SK-N-SH (cell line): ENCODE measurements at regions not wholly inside any gene's neighbourhood (a gene's known extent, or its start where the extent isn't known, plus 50 kb on each side); places are given as distances from the start of the nearest gene placed in this dataset.

Experiments
- CTCF ChIA-PET: fragments of 300-600, 350-600 bp; formaldehyde crosslinking; extraction: SDS; loops from one replicate; lab custom pipeline; 2021; lab: Yijun Ruan, JAX
- POLR2A ChIA-PET: fragments of 350-600 bp; sonication (Branson Sonifier 250); formaldehyde crosslinking; extraction: SDS; loops from one replicate; lab custom pipeline; 2020; ENCODE audit warnings: antibody characterized with exemption, inconsistent platforms; lab: Yijun Ruan, JAX
- DNase-seq: peaks from one replicate; pipeline ENCODE4 v3.0.0; 2012
- H2AFZ ChIP-seq: fragments of 200-600 bp; sonication (generic); 2 replicates; pipeline ENCODE4 v1.8.1; 2016; ENCODE audit warnings: antibody characterized with exemption, mild to moderate bottlenecking, low read depth
- H3F3A ChIP-seq: fragments of 200-600 bp; sonication (generic); replicated peaks from 2 replicates; pipeline ENCODE3; 2016; ENCODE audit warnings: antibody characterized with exemption, mild to moderate bottlenecking; ENCODE audit not compliant: insufficient read depth
- H3K27ac ChIP-seq, 2 experiments: fragments of 200-500 bp in 1 of 2; fragments of 200-600 bp in 1 of 2; sonication (Bioruptor generic) in 1 of 2; sonication (generic), shearing (Covaris generic) in 1 of 2; 2 replicates each; pipeline versions ENCODE4 v1.5.1 to v1.6.1; 2014 to 2016; ENCODE audit warnings: low read depth in 2 of 2, inconsistent platforms in 1 of 2, low read length in 1 of 2, mild to moderate bottlenecking in 1 of 2, mixed read lengths in 1 of 2
- H3K27me3 ChIP-seq: fragments of 200-600 bp; sonication (generic), shearing (Covaris generic); 2 replicates; pipeline ENCODE4 v1.6.1; 2016; ENCODE audit warnings: mixed run types; ENCODE audit not compliant: insufficient read depth
- H3K36me3 ChIP-seq, 2 experiments: fragments of 200-500 bp in 1 of 2; fragments of 200-600 bp in 1 of 2; sonication (Bioruptor generic) in 1 of 2; sonication (generic) in 1 of 2; replicated peaks in 1 of 2; 2 replicates each; pipeline versions ENCODE3 to v1.5.1; 2014 to 2016; ENCODE audit warnings: low read length in 1 of 2, mild to moderate bottlenecking in 1 of 2; ENCODE audit not compliant: insufficient read depth in 2 of 2, control insufficient read depth in 1 of 2
- H3K4me1 ChIP-seq, 2 experiments: fragments of 200-500 bp in 1 of 2; fragments of 200-600 bp in 1 of 2; sonication (Bioruptor generic) in 1 of 2; sonication (generic), shearing (Covaris generic) in 1 of 2; 2 replicates each; pipeline versions ENCODE4 v1.5.1 to v1.6.1; 2014 to 2016; ENCODE audit warnings: low read depth in 1 of 2, low read length in 1 of 2, mixed run types in 1 of 2; ENCODE audit not compliant: insufficient read depth in 2 of 2, control insufficient read depth in 1 of 2
- H3K4me2 ChIP-seq: fragments of 200-600 bp; sonication (generic), shearing (Covaris generic); 2 replicates; pipeline ENCODE4 v1.6.1; 2017; ENCODE audit warnings: mixed run types
- H3K4me3 ChIP-seq, 2 experiments: fragments of 200-500 bp in 1 of 2; fragments of 200-600 bp in 1 of 2; sonication (Bioruptor generic) in 1 of 2; sonication (generic), shearing (Covaris generic) in 1 of 2; 2 replicates each; pipeline versions ENCODE4 v1.5.1 to v1.8.1; 2014 to 2016; ENCODE audit warnings: low read depth in 2 of 2, inconsistent platforms in 1 of 2, low read length in 1 of 2, mild to moderate bottlenecking in 1 of 2, mixed read lengths in 1 of 2, moderate library complexity in 1 of 2
- H3K79me2 ChIP-seq: fragments of 200-600 bp; sonication (generic); 2 replicates; pipeline ENCODE4 v1.8.1; 2017; ENCODE audit warnings: mild to moderate bottlenecking; ENCODE audit not compliant: insufficient read depth
- H3K9ac ChIP-seq: fragments of 200-600 bp; sonication (generic); 2 replicates; pipeline ENCODE4 v1.6.1; 2017; ENCODE audit warnings: mixed run types
- H3K9me2 ChIP-seq: fragments of 200-600 bp; sonication (generic); 2 replicates; pipeline ENCODE4 v1.6.1; 2017; ENCODE audit warnings: mixed run types
- H3K9me3 ChIP-seq: fragments of 200-600 bp; sonication (generic); 2 replicates; pipeline ENCODE4 v1.6.1; 2017; ENCODE audit warnings: mixed run types, mild to moderate bottlenecking, moderate library complexity
- H4K20me1 ChIP-seq: fragments of 200-600 bp; sonication (generic); 2 replicates; pipeline ENCODE4 v1.6.1; 2017; ENCODE audit warnings: mild to moderate bottlenecking, mixed run types; ENCODE audit not compliant: insufficient read depth
- ELF1 ChIP-seq: IDR thresholded peaks from 2 replicates; pipeline ENCODE4 v1.4.0; 2012
- MXI1 ChIP-seq: IDR thresholded peaks from 2 replicates; pipeline ENCODE4 v1.6.1; 2012; ENCODE audit warnings: mild to moderate bottlenecking, low read depth, low read length, improper control_type of control experiment
- POLR2AphosphoS5 ChIP-seq: IDR thresholded peaks from 2 replicates; pipeline ENCODE4 v1.6.1; 2012; ENCODE audit warnings: low read depth, low read length
- RFX5 ChIP-seq: IDR thresholded peaks from 2 replicates; pipeline ENCODE4 v1.6.1; 2012; ENCODE audit warnings: mild to moderate bottlenecking, improper control_type of control experiment, low read length
- SMC3 ChIP-seq: IDR thresholded peaks from 2 replicates; pipeline ENCODE4 v1.6.1; 2012; ENCODE audit warnings: low read depth, low read length, improper control_type of control experiment
- TAF1 ChIP-seq: IDR thresholded peaks from 2 replicates; pipeline ENCODE4 v1.6.1; 2012; ENCODE audit warnings: low read depth, mild to moderate bottlenecking, low read length, moderate library complexity, borderline replicate concordance
- WGBS: methylation state at CpG from one replicate; pipeline ENCODE4 v1.1.6; 2017; ENCODE audit warnings: low lambda C conversion rate; 5-methylcytosine and 5-hydroxymethylcytosine counted together
- TF ChIP-seq, protein P1 (sequence below): fragments of 200-600 bp; sonication (generic); IDR thresholded peaks from 2 replicates; pipeline ENCODE4 v1.6.1; 2017; ENCODE audit warnings: antibody characterized with exemption, mild to moderate bottlenecking, moderate library complexity
- TF ChIP-seq, protein P2 (sequence below): IDR thresholded peaks from 2 replicates; pipeline ENCODE4; 2012
- TF ChIP-seq, protein P3 (sequence below): IDR thresholded peaks from 2 replicates; pipeline ENCODE4 v1.4.0; 2012; ENCODE audit warnings: low read depth, borderline replicate concordance

- TF ChIP-seq, protein P1, sequence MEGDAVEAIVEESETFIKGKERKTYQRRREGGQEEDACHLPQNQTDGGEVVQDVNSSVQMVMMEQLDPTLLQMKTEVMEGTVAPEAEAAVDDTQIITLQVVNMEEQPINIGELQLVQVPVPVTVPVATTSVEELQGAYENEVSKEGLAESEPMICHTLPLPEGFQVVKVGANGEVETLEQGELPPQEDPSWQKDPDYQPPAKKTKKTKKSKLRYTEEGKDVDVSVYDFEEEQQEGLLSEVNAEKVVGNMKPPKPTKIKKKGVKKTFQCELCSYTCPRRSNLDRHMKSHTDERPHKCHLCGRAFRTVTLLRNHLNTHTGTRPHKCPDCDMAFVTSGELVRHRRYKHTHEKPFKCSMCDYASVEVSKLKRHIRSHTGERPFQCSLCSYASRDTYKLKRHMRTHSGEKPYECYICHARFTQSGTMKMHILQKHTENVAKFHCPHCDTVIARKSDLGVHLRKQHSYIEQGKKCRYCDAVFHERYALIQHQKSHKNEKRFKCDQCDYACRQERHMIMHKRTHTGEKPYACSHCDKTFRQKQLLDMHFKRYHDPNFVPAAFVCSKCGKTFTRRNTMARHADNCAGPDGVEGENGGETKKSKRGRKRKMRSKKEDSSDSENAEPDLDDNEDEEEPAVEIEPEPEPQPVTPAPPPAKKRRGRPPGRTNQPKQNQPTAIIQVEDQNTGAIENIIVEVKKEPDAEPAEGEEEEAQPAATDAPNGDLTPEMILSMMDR: peak; percentile 66
- TF ChIP-seq TAF1 (peak; percentile 43; the same call in 1 of the 2 replicates), MXI1 (peak; percentile 9; the same call in 1 of the 2 replicates), RFX5 (no peak), SMC3 (peak; percentile 62)
Measured at GRCh38 chr9:29211580-29212396, 1638.5 kb upstream of the C9orf72 start (continued).

DNA sequence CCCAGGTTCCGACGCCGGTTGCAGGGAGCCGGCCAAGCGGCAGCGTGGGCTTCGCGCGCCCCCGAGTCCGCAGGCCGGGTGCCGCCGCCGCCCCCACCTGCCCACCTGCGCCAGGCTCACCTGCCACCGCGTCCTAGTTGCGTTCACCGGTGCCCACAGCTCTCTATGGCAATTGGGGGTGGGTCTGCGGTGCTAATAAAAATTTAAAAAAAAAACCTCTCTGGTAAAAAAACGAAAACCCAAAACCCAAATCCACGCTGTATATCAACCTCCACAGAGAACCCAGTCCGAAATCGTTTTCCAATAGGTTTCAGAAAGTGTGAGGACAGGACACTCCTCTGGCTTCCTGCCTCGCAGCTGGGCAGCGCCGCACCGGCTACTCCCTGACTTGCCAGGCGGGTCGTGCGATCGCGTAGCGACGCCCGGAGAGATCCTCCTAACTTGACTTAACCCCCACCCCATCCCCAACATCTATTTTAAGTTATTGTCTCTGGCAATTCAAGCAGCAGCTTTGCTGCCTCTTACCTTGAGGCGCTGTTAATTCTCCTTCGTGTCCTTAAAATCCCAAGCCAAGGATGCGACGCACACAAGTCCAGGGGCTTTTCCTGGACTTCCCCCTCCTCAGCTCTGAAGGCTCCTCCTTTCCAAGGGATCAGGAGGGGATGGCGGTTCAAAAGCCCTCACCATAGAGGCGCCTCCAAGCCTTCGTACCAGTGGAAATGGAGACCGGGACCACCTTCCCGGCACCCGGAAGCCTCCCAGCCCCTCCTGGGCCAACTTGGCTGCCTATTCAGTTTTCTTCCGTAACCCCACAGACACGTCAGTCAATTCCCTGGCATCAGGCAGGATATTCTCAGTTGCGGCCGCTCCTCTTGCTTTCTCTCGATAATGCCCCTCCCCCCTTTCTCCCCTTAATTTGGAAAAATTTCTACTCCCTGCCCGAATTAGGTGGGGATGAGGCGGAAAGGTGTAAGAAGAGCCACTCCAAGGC is 1639.4 kb upstream of the C9orf72 start:
- TF ChIP-seq POLR2AphosphoS5 (no peak; the same call in 1 of the 2 replicates), MXI1 (peak; percentile 23; the same call in 1 of the 2 replicates), RFX5 (no peak), ELF1 (peak; percentile 34; the same call in 1 of the 2 replicates)
- TF ChIP-seq, protein P1: peak; percentile 36
- TF ChIP-seq, protein P2, sequence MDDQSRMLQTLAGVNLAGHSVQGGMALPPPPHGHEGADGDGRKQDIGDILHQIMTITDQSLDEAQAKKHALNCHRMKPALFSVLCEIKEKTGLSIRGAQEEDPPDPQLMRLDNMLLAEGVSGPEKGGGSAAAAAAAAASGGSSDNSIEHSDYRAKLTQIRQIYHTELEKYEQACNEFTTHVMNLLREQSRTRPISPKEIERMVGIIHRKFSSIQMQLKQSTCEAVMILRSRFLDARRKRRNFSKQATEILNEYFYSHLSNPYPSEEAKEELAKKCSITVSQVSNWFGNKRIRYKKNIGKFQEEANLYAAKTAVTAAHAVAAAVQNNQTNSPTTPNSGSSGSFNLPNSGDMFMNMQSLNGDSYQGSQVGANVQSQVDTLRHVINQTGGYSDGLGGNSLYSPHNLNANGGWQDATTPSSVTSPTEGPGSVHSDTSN: peak; percentile 45
- TF ChIP-seq, protein P3, sequence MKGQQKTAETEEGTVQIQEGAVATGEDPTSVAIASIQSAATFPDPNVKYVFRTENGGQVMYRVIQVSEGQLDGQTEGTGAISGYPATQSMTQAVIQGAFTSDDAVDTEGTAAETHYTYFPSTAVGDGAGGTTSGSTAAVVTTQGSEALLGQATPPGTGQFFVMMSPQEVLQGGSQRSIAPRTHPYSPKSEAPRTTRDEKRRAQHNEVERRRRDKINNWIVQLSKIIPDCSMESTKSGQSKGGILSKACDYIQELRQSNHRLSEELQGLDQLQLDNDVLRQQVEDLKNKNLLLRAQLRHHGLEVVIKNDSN: no peak
- H3K36me3 ChIP-seq: peaks cover 0 to under 1% of the 10 kb centered on the region in 2 experiments
- H3K79me2 ChIP-seq: peaks cover 96% of the 10 kb centered on the region
- H3K4me1 ChIP-seq: peaks cover 12 to 23% of the 10 kb centered on the region in 2 experiments; a peak in 3 of 4 replicates
- H3K9ac ChIP-seq: peak overlapping the region; percentile 73
- DNase-seq: peak; percentile 69
- ChIA-PET POLR2A (interaction anchor here (1.4 kb wide), 1 partner anchor 10 kb away, joined by 3 read pairs; no protein-coding TSS in a partner anchor), CTCF (interaction anchor here (0.6 to 3.6 kb wide), 17 partner anchors 19 to 1491 kb away, joined by 3 to 24 read pairs (median 3); no protein-coding TSS in a partner anchor)
- peak overlapping the region; percentile 73 to 79; a peak in 3 of 4 replicates for H3K27ac ChIP-seq
- peak overlapping the region; percentile 92 to 96 for H3K4me3 ChIP-seq
- H3K9me3 ChIP-seq: no peaks in the 10 kb centered on the region
- peak overlapping the region; percentile 96 for H2AFZ ChIP-seq
- H3K9me2 ChIP-seq: no peaks in the 10 kb centered on the region
- peaks cover 35% of the 10 kb centered on the region for H4K20me1 ChIP-seq
- no peaks in the 10 kb centered on the region for H3K27me3 ChIP-seq
- under 1% methylated on average over 32 of the region's 54 CpGs for WGBS
- H3K4me2 ChIP-seq: peak overlapping the region; percentile 96
- peaks cover 10% of the 10 kb centered on the region for H3F3A ChIP-seq
